Stimulated activated CD4-positive, alpha-beta T cell treated with anti-CD3 and anti-CD28 coated beads, Interleukin-15, amount 100 ng/mL, for 1 hour (primary cell): ENCODE measurements at regions not wholly inside any gene's neighbourhood (a gene's known extent, or its start where the extent isn't known, plus 50 kb on each side); places are given as distances from the start of the nearest gene placed in this dataset.
"Not testable (repeated sequence)": the region's sequence is repeated elsewhere in the genome, so short reads cannot be mapped to it uniquely, and the experiment has no call there.

Experiments used
- DNase-seq, 2 donors: peaks; one replicate each; pipeline ENCODE4 v3.0.0-alpha.2; 2020; ENCODE audit warnings: low read depth in 1 of 2, low spot score in 1 of 2

DNA sequence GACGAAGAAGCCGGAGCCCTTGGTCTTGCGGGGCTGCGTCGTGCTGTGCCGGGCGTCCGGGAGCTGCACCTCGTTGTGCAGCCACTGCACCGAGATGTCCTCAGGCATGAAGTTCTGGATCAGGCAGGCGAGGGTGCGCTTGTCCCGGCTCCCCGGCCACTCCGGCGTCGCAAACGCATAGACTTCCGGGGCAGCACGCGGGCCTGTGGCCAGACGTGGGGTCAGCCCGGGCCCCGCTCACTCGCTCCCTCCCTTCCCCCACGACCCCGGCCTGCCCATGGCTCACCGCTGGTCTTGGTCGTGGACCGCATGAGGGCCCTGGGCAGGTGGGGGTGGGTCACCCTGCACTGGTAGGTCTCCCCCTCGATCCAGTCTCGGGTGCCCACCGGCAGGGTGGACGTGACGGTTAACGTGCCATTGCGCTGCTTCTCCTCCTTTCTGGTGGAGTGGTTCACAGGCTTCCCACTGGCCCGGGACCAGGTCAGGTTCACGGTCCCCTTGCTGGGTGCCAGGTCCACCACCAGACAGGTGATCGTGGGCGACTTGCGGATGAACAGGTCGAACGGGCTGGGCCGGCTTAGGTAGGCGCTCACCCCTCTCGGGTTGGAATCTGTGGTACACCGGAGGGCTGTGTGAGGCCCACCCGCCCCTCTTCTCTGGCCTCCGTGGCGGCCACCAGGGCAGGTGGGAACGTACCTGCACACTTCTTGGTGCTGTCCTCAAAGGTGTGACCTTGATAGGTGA is 74.0 kb downstream of the TMEM121 start:
- not testable (repeated sequence) for DNase-seq

DNA sequence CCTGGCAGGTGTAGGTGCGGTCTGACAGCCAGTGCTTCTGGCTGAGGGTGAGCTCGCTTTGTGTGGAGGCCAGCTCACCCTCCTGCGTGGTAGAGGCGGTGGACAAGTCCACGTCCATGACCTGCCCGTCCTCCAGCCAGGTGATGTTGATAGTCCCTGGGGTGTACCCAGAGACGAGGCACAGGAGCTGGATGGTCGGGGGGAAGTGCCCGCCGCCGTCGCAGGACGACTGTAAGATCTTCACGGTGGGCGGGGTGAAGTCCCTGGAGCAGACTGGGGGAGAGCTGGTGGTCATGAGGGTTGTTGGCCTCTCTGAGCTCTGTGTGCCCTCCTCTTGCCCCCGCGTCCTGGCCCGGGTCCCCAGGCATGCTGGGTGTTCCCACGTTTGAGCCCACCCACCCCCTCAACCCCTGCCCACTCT is 74.6 kb downstream of the TMEM121 start:
- DNase-seq = no peak

- DNase-seq = no peak
Observed at GRCh38 chr14:105601360-105602242, 75.2 kb downstream of the TMEM121 start.

- no peak for DNase-seq
Observed at GRCh38 chr14:105602243-105602750, 75.9 kb downstream of the TMEM121 start.

- no peak for DNase-seq
Observed at GRCh38 chr14:105602799-105603793, 76.7 kb downstream of the TMEM121 start.

DNA sequence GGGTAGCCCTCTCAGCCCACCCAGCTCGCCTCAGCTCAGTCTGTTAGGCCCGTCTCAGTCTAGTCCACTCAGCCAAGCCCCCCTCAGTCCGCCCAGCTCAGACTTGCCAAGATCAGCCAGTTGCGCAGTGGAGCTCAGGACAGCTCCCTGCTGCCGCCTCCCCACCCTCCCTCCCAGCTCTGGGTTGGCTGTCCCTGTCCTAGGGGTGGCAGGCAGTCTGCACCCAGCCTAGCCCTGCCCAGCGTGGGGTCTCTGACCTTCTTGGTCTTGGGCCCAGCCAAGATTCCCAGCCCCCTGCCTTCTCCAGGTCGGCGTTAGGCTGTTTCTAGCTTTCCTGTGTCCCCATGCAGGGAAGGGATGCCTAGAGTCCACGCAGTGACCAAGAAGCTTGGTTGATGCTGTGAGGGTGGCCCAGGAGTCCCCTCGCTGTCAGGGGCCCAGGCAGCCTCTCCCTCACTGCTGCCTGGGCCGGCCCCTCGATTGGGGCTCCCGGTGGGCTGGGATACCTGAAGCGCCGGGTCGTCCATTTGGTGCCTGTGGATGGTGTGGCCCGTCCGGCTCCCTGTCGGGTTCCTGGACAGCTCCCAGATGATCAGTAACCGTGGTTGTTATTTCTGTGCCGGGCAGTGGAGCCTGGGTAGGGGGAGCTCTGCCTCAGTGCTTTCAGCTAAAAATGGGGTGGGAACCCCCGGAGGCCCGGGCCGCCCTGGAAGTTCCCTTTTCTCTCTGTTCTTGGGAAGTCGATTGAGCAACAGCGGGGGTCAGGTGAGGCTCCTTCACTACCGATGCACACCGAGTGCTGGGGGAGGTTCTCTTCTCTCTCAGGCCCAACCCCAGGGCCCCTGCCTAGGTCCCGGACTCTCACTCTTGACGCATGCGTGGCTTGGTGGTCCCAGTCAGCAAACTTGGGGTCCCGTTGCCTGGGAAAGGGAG is 78.4 kb downstream of the TMEM121 start:
- DNase-seq = not testable (repeated sequence)

DNA sequence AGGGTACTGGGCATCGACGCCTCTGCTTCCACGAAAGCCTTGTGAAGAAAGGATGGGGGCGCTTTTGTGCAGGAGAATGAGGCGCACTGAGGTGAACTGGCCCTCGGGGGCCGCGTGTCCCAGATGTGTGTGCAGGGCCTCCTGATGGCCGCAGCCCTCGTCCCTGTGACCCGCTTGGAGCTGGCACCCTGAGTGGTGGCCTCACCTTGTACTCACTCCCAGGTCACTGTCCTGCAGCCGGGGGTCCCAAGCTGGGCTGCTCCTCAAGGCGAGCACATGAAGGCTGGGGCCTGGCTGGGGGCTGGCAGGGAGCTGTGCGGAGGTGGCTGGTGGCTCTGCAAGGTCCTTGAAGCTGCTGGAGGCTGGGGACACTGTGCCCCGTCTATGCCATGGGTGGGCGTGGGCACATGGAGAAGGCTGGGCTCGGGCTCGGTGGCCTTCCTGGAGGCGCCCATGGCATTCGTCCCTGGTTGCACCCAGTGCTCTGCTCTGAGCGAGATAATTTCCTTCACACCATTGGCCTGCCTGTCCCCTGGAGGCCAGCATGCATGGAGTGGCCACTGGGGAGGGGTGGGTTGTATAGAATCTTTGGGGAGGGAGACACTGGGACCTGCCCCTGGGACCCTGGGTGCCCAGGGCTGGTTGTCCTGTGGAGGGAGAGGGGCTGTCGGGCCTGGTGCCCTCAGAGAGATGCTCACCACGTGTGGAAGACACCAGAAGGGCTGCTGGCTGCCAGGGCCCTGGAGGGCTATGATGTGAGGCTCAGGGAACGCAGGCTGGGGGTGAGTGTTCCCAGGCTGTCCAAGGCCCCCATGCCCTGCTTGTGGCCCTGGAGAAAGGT is 79.3 kb downstream of the TMEM121 start:
- DNase-seq = no peak

- not testable (repeated sequence) for DNase-seq
Observed at GRCh38 chr14:105606305-105606975, 80.1 kb downstream of the TMEM121 start.

GRCh38 chr14:105607025-105607424 is 80.6 kb downstream of the TMEM121 start:
- not testable (repeated sequence) for DNase-seq

DNA sequence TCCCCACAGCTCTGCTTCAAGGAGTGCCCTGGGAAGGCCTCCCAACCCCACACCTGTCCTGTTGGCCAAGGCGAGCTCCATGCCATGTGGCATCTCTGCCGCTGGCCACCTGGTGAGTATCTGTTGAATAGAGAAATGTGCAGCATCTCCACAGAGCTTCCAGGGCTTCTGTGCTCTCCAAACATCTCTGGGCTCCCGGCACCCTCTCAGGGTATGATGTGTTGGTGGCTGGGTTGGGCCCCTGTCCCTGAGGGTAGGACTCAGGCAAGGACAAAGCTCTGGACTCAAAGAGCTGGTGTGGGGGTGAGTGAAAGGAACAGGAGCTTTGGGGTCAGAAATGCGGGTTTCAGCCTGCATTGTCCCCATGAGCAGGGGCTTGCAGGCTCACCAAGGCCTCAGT is 88.6 kb downstream of the TMEM121 start:
- not testable (repeated sequence) for DNase-seq

DNA sequence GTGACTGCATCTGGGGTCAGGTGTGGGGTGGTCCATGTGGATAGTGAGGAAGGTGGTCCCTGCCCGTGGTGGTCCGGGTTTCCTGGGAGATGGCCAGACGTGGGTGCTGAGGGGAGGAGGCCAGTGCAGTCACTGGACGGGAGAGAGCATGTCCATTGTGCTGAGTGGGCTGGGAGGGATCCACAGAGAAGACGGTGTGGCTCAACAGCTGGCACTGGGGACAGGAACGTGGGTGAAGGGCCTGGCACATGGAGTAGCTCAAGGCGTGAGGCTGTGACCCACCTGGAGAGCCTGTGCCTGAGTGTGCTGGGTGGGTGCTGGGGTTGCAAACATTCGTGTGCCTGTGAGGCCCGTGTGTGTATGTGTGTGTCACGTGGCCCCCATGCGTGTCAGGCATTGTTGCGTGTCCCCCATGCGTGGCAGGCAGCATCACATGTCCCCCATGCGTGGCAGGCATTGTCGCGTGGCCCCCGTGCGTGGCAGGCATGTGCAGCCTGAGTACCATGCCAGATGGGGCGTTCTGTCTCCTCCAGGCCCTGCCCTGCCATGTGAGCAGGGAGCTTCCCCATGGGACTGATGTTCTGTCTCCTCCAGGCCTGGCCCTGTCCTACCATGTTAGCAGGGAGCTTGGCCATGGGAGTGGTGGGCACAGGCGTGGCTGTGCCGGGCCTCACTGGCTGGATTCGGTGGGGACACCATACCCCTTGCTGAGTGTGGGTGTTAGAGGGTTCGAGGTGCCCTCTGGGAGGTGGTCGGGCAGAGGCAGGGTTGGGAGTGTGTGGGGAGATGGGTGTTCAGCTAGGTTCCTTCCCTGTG is 89.8 kb downstream of the TMEM121 start:
- DNase-seq = not testable (repeated sequence)

- no peak for DNase-seq
Observed at GRCh38 chr14:105616802-105617192, 90.4 kb downstream of the TMEM121 start.

GRCh38 chr14:105617201-105617777 is 90.9 kb downstream of the TMEM121 start:
- no peak for DNase-seq

- not testable (repeated sequence) for DNase-seq
Observed at GRCh38 chr14:105617805-105618204, 91.4 kb downstream of the TMEM121 start.

GRCh38 chr14:105619324-105619723 is 92.9 kb downstream of the TMEM121 start:
- DNase-seq = not testable (repeated sequence)

GRCh38 chr14:105620178-105620864 is 93.9 kb downstream of the TMEM121 start:
- DNase-seq = not testable (repeated sequence)
